Astrocyte (in vitro differentiated cells and primary cell): ENCODE measurements at regions not wholly inside any gene's neighbourhood (a gene's known extent, or its start where the extent isn't known, plus 50 kb on each side); places are given as distances from the start of the nearest gene placed in this dataset.
"Not testable (repeated sequence)": the region's sequence is repeated elsewhere in the genome, so short reads cannot be mapped to it uniquely, and the experiment has no call there.

Experiments
- DNase-seq: peaks from one replicate; pipeline ENCODE4 v3.0.0-alpha.2; 2010; ENCODE audit warnings: low read depth
- FAIRE-seq: peaks from 2 replicates; lab custom pipeline; 2011; peaks lifted over from hg19 to GRCh38; lab: Jason Lieb, UNC
- H2AFZ ChIP-seq: 2 replicates; pipeline ENCODE4 v1.6.0; 2012; ENCODE audit warnings: low read depth, low read length, inconsistent platforms
- H3K27ac ChIP-seq: 2 replicates; pipeline ENCODE4 v1.5.1; 2011; ENCODE audit warnings: low read depth, low read length, inconsistent platforms
- H3K27me3 ChIP-seq: 2 replicates; pipeline ENCODE4 v1.6.0; 2011; ENCODE audit warnings: low read length, inconsistent platforms; ENCODE audit not compliant: insufficient read depth
- H3K36me3 ChIP-seq: 2 replicates; pipeline ENCODE4 v1.5.1; 2011; ENCODE audit warnings: low read length, inconsistent platforms; ENCODE audit not compliant: insufficient read depth
- H3K4me1 ChIP-seq: 2 replicates; pipeline ENCODE4 v1.5.1; 2011; ENCODE audit warnings: low read length, inconsistent platforms; ENCODE audit not compliant: insufficient read depth
- H3K4me2 ChIP-seq: 2 replicates; pipeline ENCODE4 v1.6.0; 2012; ENCODE audit warnings: low read length, inconsistent platforms
- H3K4me3 ChIP-seq: 2 replicates; pipeline ENCODE4 v1.5.1; 2011; ENCODE audit warnings: low read depth, mild to moderate bottlenecking, low read length, inconsistent platforms; ENCODE audit not compliant: insufficient read depth
- H3K79me2 ChIP-seq: 2 replicates; pipeline ENCODE4 v1.6.0; 2012; ENCODE audit warnings: mild to moderate bottlenecking, low read length, inconsistent platforms; ENCODE audit not compliant: insufficient read depth
- H3K9ac ChIP-seq: 2 replicates; pipeline ENCODE4 v1.6.0; 2012; ENCODE audit warnings: mild to moderate bottlenecking, low read length, inconsistent platforms
- H3K9me3 ChIP-seq: 2 replicates; pipeline ENCODE4 v1.5.1; 2012; ENCODE audit warnings: low read depth, mild to moderate bottlenecking, low read length, inconsistent platforms; ENCODE audit not compliant: insufficient read depth
- H4K20me1 ChIP-seq: 2 replicates; pipeline ENCODE4 v1.6.0; 2012; ENCODE audit warnings: low read length, inconsistent platforms; ENCODE audit not compliant: insufficient read depth
- H3K27ac Mint-ChIP-seq: one replicate; pipeline ENCODE4 v1.8.0; 2021; ENCODE audit warnings: mild to moderate bottlenecking, mixed read lengths; ENCODE audit not compliant: unreplicated experiment
- H3K27me3 Mint-ChIP-seq: one replicate; pipeline ENCODE4 v1.8.0; 2021; ENCODE audit warnings: low read depth, mixed read lengths; ENCODE audit not compliant: unreplicated experiment
- H3K36me3 Mint-ChIP-seq: one replicate; pipeline ENCODE4 v1.8.0; 2021; ENCODE audit warnings: low read depth, mixed read lengths; ENCODE audit not compliant: unreplicated experiment
- H3K4me1 Mint-ChIP-seq: one replicate; pipeline ENCODE4 v1.8.0; 2021; ENCODE audit warnings: low read depth, mixed read lengths; ENCODE audit not compliant: unreplicated experiment
- H3K4me3 Mint-ChIP-seq: one replicate; pipeline ENCODE4 v1.8.0; 2021; ENCODE audit warnings: mild to moderate bottlenecking, moderate library complexity, mixed read lengths; ENCODE audit not compliant: unreplicated experiment
- H3K9me3 Mint-ChIP-seq: one replicate; pipeline ENCODE4 v1.8.0; 2021; ENCODE audit warnings: mild to moderate bottlenecking, mixed read lengths; ENCODE audit not compliant: unreplicated experiment
- EZH2 ChIP-seq: IDR thresholded peaks from 2 replicates; pipeline ENCODE4 v1.6.1; 2012; ENCODE audit warnings: mild to moderate bottlenecking, low read length, inconsistent platforms; ENCODE audit not compliant: insufficient read depth
- TF ChIP-seq, protein P1 (sequence below): IDR thresholded peaks from 2 replicates; pipeline ENCODE4 v1.5.1; 2011; ENCODE audit warnings: low read depth, mild to moderate bottlenecking, inconsistent platforms, low read length, moderate library complexity; ENCODE audit not compliant: insufficient read depth

DNA sequence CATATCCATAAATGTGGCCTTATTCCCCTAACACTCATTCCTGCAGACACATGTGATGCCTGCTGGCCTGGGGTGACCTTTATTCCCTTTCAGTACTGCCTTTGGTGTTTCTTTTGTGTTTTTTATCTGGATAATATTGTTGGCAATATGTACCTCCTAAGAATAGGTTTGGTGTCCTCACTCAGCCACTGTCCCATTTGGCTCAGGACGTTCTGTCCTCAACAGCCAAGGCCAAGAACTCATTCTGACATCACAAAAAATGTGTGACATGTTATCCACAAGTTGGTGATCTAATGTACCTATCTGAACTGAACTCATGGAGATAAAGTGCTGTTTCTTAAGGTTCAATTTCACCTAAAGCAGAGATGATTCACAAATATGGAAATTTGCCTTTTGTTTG is 142.9 kb upstream of the GRAMD2B start:
- TF ChIP-seq EZH2 = no peak
- TF ChIP-seq, protein P1, sequence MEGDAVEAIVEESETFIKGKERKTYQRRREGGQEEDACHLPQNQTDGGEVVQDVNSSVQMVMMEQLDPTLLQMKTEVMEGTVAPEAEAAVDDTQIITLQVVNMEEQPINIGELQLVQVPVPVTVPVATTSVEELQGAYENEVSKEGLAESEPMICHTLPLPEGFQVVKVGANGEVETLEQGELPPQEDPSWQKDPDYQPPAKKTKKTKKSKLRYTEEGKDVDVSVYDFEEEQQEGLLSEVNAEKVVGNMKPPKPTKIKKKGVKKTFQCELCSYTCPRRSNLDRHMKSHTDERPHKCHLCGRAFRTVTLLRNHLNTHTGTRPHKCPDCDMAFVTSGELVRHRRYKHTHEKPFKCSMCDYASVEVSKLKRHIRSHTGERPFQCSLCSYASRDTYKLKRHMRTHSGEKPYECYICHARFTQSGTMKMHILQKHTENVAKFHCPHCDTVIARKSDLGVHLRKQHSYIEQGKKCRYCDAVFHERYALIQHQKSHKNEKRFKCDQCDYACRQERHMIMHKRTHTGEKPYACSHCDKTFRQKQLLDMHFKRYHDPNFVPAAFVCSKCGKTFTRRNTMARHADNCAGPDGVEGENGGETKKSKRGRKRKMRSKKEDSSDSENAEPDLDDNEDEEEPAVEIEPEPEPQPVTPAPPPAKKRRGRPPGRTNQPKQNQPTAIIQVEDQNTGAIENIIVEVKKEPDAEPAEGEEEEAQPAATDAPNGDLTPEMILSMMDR = no peak
- H3K4me3 Mint-ChIP-seq = no peak overlapping the region

DNA sequence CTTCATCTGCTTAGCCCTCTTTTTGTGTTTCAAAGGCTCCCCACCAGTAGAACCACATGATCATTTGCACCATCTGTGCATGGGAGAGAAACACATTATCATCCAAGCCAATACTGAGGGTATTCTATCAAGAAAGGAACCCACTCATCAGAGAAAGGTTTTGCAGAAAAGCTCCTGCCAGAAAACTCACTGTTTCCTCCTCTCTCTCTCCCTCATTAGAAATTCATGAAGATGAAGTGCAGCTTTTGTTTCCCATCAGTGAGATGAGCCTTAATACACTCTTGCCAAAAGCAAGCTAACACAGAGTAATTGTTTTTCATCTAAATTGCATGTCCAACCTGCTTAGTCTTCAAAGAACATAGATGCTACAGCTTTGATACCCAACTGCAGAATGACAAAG is 142.4 kb upstream of the GRAMD2B start:
- Mint-ChIP-seq H3K4me3 (no peak overlapping the region), H3K27me3 (no peaks in the 10 kb centered on the region), H3K9me3 (no peaks in the 10 kb centered on the region), H3K36me3 (no peaks in the 10 kb centered on the region), H3K27ac (no peak overlapping the region), H3K4me1 (peaks cover 2% of the 10 kb centered on the region)
- Histone ChIP-seq H3K27ac (no peak overlapping the region), H2AFZ (no peak overlapping the region), H4K20me1 (no peaks in the 10 kb centered on the region), H3K9ac (no peak overlapping the region), H3K36me3 (no peaks in the 10 kb centered on the region), H3K9me3 (no peaks in the 10 kb centered on the region), H3K4me1 (no peaks in the 10 kb centered on the region), H3K4me3 (no peak overlapping the region), H3K4me2 (no peak overlapping the region), H3K79me2 (no peaks in the 10 kb centered on the region), H3K27me3 (no peaks in the 10 kb centered on the region)
- FAIRE-seq (no peak), DNase-seq (no peak)
- TF ChIP-seq EZH2 = no peak
- TF ChIP-seq, protein P1 = no peak

More for the DNA sequence above, 142.9 kb upstream of the GRAMD2B start:
- H2AFZ ChIP-seq = no peak overlapping the region
- no peak overlapping the region for H3K9ac ChIP-seq
- no peaks in the 10 kb centered on the region for H3K36me3 ChIP-seq
- H3K27ac ChIP-seq = no peak overlapping the region
- H4K20me1 ChIP-seq = no peaks in the 10 kb centered on the region
- no peaks in the 10 kb centered on the region for H3K4me1 ChIP-seq
- no peak overlapping the region for H3K4me3 ChIP-seq
- no peak overlapping the region for H3K4me2 ChIP-seq
- Mint-ChIP-seq H3K9me3 (no peaks in the 10 kb centered on the region), H3K36me3 (no peaks in the 10 kb centered on the region), H3K27me3 (no peaks in the 10 kb centered on the region), H3K27ac (no peak overlapping the region), H3K4me1 (peaks cover 2% of the 10 kb centered on the region)
- DNase-seq (no peak), FAIRE-seq (no peak)
- no peaks in the 10 kb centered on the region for H3K27me3 ChIP-seq
- H3K79me2 ChIP-seq = no peaks in the 10 kb centered on the region
- H3K9me3 ChIP-seq = no peaks in the 10 kb centered on the region

DNA sequence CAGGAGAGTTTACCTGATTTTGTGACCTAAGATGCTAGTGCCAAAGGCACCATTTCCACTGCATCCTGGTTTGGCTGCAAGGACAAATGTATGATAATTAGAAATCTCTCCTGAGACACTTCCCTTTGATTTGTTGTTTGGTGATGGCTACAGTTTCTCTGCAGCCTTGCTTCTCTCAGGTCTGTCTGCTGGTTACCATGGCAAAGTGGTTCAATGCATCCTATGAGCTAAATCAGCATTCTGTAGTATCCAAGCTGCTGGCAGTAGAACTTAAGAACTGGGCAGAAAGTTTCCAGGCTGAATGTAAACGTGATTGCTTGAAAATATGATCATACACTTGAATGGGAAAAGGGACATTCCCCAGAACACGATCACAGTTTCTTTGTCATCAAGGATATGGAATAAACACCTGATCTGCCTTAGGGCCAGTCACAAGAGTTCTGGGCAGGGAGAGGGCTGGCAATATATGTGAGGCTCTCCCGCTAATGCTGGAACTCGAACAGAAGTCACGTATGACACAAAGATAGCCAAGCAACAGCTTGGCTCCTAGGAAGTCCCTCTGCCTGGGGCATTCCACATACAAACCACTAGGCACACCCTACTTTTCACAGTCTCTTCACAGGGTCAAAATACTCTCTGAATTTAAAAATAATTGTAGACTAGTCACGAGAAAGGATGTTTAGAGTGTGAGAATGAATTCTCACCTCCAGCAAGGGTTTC is 138.1 kb upstream of the GRAMD2B start:
- TF ChIP-seq, protein P1 = no peak
- TF ChIP-seq EZH2 = no peak
- FAIRE-seq (no peak), DNase-seq (no peak)
- no peak overlapping the region for H3K27ac ChIP-seq
- Mint-ChIP-seq H3K9me3 (no peaks in the 10 kb centered on the region), H3K27me3 (no peaks in the 10 kb centered on the region), H3K4me3 (no peak overlapping the region), H3K36me3 (no peaks in the 10 kb centered on the region), H3K4me1 (no peaks in the 10 kb centered on the region), H3K27ac (no peak overlapping the region)
- H3K4me3 ChIP-seq = no peak overlapping the region
- H3K79me2 ChIP-seq = no peaks in the 10 kb centered on the region
- no peaks in the 10 kb centered on the region for H3K36me3 ChIP-seq
- H2AFZ ChIP-seq = no peak overlapping the region
- H3K27me3 ChIP-seq = no peaks in the 10 kb centered on the region
- H3K4me2 ChIP-seq = no peak overlapping the region
- H4K20me1 ChIP-seq = no peaks in the 10 kb centered on the region
- no peak overlapping the region for H3K9ac ChIP-seq
- no peaks in the 10 kb centered on the region for H3K9me3 ChIP-seq
- H3K4me1 ChIP-seq = no peaks in the 10 kb centered on the region

DNA sequence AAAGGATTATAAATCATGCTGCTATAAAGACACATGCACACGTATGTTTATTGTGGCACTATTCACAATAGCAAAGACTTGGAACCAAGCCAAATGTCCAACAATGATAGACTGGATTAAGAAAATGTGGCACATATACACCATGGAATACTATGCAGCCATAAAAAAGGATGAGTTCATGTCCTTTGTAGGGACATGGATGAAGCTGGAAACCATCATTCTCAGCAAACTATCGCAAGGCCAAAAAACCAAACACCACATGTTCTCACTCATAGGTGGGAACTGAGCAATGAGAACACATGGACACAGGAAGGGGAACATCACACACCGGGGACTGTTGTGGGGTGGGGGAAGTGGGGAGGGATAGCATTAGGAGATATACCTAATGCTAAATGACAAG is 127.1 kb upstream of the GRAMD2B start:
- not testable (repeated sequence) for H3K9me3 ChIP-seq, H3K4me1 Mint-ChIP-seq, FAIRE-seq, H3K27me3 ChIP-seq, H2AFZ ChIP-seq, H3K36me3 Mint-ChIP-seq, H4K20me1 ChIP-seq, DNase-seq, H3K4me3 Mint-ChIP-seq, H3K79me2 ChIP-seq, H3K4me1 ChIP-seq, H3K4me3 ChIP-seq, H3K27ac ChIP-seq, H3K36me3 ChIP-seq, H3K27me3 Mint-ChIP-seq, H3K27ac Mint-ChIP-seq, H3K9ac ChIP-seq, H3K9me3 Mint-ChIP-seq, H3K4me2 ChIP-seq
